MCF 10A (cell line): ENCODE measurements at regions not wholly inside any gene's neighbourhood (a gene's known extent, or its start where the extent isn't known, plus 50 kb on each side); places are given as distances from the start of the nearest gene placed in this dataset.
A peak's percentile ranks its signal among the peaks of the same experiment; 100 is the strongest.

Experiments
- BruUV-seq: library from RNA; stranded (reverse); fragments of 400-500 nt; replicated peaks from 2 replicates; lab custom pipeline; 2021; lab: Mats Ljungman, UMichigan
- CTCF ChIA-PET: fragments of 300-600 bp; sonication (Branson Sonifier 250); formaldehyde crosslinking; extraction: SDS; loops from one replicate; lab custom pipeline; 2021; ENCODE audit warnings: antibody characterized with exemption, inconsistent platforms; lab: Yijun Ruan, JAX
- POLR2A ChIA-PET: fragments of 300-600, 350-650 bp; sonication (Branson Sonifier 250); formaldehyde crosslinking; extraction: SDS; loops from one replicate; lab custom pipeline; 2020; ENCODE audit warnings: antibody characterized with exemption, inconsistent platforms; lab: Yijun Ruan, JAX
- DNase-seq: peaks from one replicate; pipeline ENCODE4 v3.0.0-alpha.2; 2018; ENCODE audit not compliant: unreplicated experiment
- H3K27ac Mint-ChIP-seq: one replicate; pipeline ENCODE4 v1.8.0; 2022; ENCODE audit warnings: mild to moderate bottlenecking, low read depth, mixed read lengths; ENCODE audit not compliant: unreplicated experiment
- H3K27me3 Mint-ChIP-seq: one replicate; pipeline ENCODE4 v1.8.0; 2022; ENCODE audit warnings: mixed read lengths; ENCODE audit not compliant: insufficient read depth, unreplicated experiment
- H3K36me3 Mint-ChIP-seq: one replicate; pipeline ENCODE4 v1.8.0; 2022; ENCODE audit warnings: mild to moderate bottlenecking, moderate library complexity, mixed read lengths; ENCODE audit not compliant: insufficient read depth, unreplicated experiment
- H3K4me1 Mint-ChIP-seq: one replicate; pipeline ENCODE4 v1.8.0; 2022; ENCODE audit warnings: mixed read lengths; ENCODE audit not compliant: insufficient read depth, unreplicated experiment
- H3K4me3 Mint-ChIP-seq: one replicate; pipeline ENCODE4 v1.8.0; 2022; ENCODE audit warnings: mild to moderate bottlenecking, moderate library complexity, mixed read lengths; ENCODE audit not compliant: unreplicated experiment
- H3K9me3 Mint-ChIP-seq: one replicate; pipeline ENCODE4 v1.8.0; 2022; ENCODE audit warnings: mixed read lengths; ENCODE audit not compliant: unreplicated experiment
- intact Hi-C: fragments of 100-400 bp; cut with micrococcal nuclease; formaldehyde crosslinking; loops from 2 replicates; pipeline ENCODE4 v1.14.1; 2022
- TF ChIP-seq, protein P1 (sequence below): fragments of 200-600 bp; IDR thresholded peaks from one replicate; pipeline ENCODE4 v1.8.0; 2022; ENCODE audit warnings: antibody characterized with exemption, mild to moderate bottlenecking; ENCODE audit not compliant: unreplicated experiment

DNA sequence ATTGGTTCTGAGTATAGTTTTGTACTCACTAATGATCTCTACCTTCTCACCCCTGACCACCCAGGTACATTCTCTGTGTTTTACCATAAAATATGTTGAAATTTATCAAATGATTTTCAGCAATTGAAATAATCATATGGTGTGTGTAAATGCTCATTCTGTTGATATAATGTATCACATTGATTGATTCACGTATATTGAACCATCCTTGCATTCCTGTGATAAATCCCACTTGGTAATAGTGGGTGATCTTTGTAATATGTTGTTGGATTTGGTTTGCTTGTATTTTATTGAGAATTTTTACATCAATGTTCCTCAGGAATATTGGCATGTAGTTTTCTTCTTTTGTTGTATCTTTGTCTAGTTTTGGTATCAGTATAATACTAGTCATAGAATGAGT, 1497.6 kb downstream of the OTOL1 start:
- no peaks in the 10 kb centered on the region for H3K36me3 Mint-ChIP-seq
- no TSS peak for BruUV-seq
- peaks cover 11% of the 10 kb centered on the region for H3K4me1 Mint-ChIP-seq
- no peak for DNase-seq
- H3K9me3 Mint-ChIP-seq, result peaks cover 8% of the 10 kb centered on the region
- H3K27me3 Mint-ChIP-seq, result no peaks in the 10 kb centered on the region
- CTCF ChIA-PET, result no interaction called here
- H3K4me3 Mint-ChIP-seq, result no peak overlapping the region
- POLR2A ChIA-PET, result no interaction called here
- H3K27ac Mint-ChIP-seq, result no peak overlapping the region
- intact Hi-C loops, result no loop called here
- TF ChIP-seq, protein P1, sequence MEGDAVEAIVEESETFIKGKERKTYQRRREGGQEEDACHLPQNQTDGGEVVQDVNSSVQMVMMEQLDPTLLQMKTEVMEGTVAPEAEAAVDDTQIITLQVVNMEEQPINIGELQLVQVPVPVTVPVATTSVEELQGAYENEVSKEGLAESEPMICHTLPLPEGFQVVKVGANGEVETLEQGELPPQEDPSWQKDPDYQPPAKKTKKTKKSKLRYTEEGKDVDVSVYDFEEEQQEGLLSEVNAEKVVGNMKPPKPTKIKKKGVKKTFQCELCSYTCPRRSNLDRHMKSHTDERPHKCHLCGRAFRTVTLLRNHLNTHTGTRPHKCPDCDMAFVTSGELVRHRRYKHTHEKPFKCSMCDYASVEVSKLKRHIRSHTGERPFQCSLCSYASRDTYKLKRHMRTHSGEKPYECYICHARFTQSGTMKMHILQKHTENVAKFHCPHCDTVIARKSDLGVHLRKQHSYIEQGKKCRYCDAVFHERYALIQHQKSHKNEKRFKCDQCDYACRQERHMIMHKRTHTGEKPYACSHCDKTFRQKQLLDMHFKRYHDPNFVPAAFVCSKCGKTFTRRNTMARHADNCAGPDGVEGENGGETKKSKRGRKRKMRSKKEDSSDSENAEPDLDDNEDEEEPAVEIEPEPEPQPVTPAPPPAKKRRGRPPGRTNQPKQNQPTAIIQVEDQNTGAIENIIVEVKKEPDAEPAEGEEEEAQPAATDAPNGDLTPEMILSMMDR, result no peak

GRCh38 chr3:162996368-162996767, 1499.8 kb downstream of the OTOL1 start:
- ChIA-PET CTCF (no interaction called here), POLR2A (no interaction called here)
- no peak overlapping the region for H3K27ac Mint-ChIP-seq
- TF ChIP-seq, protein P1, result no peak
- H3K4me1 Mint-ChIP-seq, result peaks cover 11% of the 10 kb centered on the region
- H3K36me3 Mint-ChIP-seq, result no peaks in the 10 kb centered on the region
- no TSS peak for BruUV-seq
- intact Hi-C loops, result no loop called here
- no peaks in the 10 kb centered on the region for H3K27me3 Mint-ChIP-seq
- H3K9me3 Mint-ChIP-seq, result peaks cover 8% of the 10 kb centered on the region
- DNase-seq, result no peak
- no peak overlapping the region for H3K4me3 Mint-ChIP-seq

- ChIA-PET POLR2A (interaction anchor here (0.6 kb wide), 1 partner anchor 132 kb away, joined by 3 read pairs; no protein-coding TSS in a partner anchor), CTCF (interaction anchor here (1.0 kb wide), 1 partner anchor 208 kb away, joined by 3 read pairs; no protein-coding TSS in a partner anchor)
- no peaks in the 10 kb centered on the region for H3K36me3 Mint-ChIP-seq
- peaks cover 7% of the 10 kb centered on the region for H3K9me3 Mint-ChIP-seq
- no peaks in the 10 kb centered on the region for H3K27me3 Mint-ChIP-seq
- H3K4me1 Mint-ChIP-seq, result peaks cover 11% of the 10 kb centered on the region
- H3K4me3 Mint-ChIP-seq, result peak overlapping the region; percentile 49
- no TSS peak for BruUV-seq
- intact Hi-C loops, result no loop called here
- peak overlapping the region; percentile 68 for H3K27ac Mint-ChIP-seq
- TF ChIP-seq, protein P1, result no peak
- no peak for DNase-seq
Observed at GRCh38 chr3:162998205-162998604, 1501.6 kb downstream of the OTOL1 start.

- no peak for DNase-seq
- Mint-ChIP-seq H3K27ac (no peak overlapping the region), H3K4me3 (no peak overlapping the region), H3K4me1 (no peaks in the 10 kb centered on the region), H3K27me3 (no peaks in the 10 kb centered on the region), H3K9me3 (peaks cover 7% of the 10 kb centered on the region), H3K36me3 (no peaks in the 10 kb centered on the region)
- TF ChIP-seq, protein P1, result no peak
- BruUV-seq, result no TSS peak
- POLR2A ChIA-PET, result interaction anchor here (0.5 to 0.6 kb wide), 2 partner anchors 45 to 553 kb away, joined by 3 read pairs; no protein-coding TSS in a partner anchor
- intact Hi-C loops, result no loop called here
- CTCF ChIA-PET, result interaction anchor here (0.6 to 0.7 kb wide), 2 partner anchors 22 to 785 kb away, joined by 3 read pairs; no protein-coding TSS in a partner anchor
Observed at GRCh38 chr3:163011596-163011995, 1515.0 kb downstream of the OTOL1 start.
